ENCODE measurements at regions not wholly inside any gene's neighbourhood (a gene's known extent, or its start where the extent isn't known, plus 50 kb on each side); places are given as distances from the start of the nearest gene placed in this dataset.

DNA sequence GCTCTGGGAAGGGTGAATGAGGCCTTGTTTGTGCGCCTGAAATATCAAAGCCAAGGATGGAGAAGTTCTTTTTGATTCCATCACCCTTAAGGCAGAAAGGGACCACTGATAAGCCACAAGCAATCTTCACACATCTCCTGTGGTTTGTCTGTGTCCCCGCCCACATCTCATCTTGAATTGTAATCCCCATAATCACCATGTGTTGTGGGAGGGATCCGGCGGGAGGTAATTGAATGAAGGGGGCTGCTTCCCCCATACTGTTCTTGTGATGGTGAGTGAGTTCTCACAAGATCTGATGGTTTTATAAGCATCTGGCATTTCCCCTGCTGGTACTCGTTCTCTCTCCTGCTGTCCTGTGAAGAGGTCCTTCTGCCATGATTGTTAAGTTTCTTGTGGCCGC, 329.6 kb upstream of the RGMA start:
- DNase-seq = no peak

GRCh38 chr15:93417631-93418030, 328.6 kb upstream of the RGMA start:
- no peak for DNase-seq

DNA sequence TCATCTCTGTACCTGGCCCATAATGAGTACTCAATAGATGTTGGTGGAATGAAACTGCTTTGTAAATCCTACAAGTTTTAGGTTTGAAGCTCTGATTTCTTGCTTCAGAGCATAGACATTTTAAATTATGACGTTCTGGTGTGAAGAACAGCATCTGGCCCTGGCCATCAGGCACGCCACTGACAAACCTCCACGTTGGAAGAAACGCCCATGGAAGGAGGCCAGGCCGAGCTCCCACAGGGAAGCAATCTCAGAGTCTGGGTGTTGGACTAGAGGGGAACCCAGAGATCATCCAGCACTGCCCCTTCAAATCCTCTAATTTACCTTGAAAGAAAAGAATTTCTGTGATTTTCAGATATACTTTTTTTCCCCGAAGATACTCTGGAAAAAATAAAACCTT, 328.1 kb upstream of the RGMA start:
- DNase-seq = no peak

GRCh38 chr15:93415576-93415975, 326.6 kb upstream of the RGMA start:
- DNase-seq = no peak

DNA sequence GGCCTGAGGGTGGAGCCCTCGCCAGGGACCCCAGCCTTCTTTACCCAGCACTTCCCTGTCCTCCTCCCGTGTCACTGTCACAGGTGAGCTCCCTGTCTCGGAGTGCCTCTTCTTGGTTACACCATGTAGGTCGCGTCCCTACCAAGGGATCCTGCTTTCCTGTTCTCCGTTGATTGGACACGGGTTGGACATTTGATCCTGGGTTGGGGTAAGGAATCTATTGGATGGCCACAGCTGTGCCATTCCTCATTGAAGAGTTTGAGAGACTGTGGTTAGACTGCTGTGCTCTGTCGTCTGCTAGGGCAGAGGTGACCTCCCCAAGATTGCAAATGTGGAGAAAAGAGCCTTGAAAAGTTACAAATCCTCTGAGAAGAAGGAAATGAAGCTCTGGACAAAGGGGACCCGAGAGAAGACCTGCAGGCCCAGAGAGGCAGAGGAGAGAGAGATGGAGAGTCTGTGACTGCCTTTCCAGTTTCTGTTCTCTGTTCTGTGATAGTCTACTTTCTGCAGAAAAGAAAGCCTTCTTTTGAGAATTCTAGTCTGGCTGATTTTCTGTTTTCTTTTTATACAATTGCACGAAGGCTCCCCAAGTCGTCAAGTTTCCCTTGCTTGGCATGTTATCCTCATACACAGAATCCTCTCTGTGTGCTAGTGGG, 325.7 kb upstream of the RGMA start:
- DNase-seq = no peak

- no peak for DNase-seq
Measured at GRCh38 chr15:93413745-93414144, 324.7 kb upstream of the RGMA start.

GRCh38 chr15:93399121-93399520, 310.1 kb upstream of the RGMA start:
- DNase-seq = no peak

GRCh38 chr15:93389211-93389610, 300.2 kb upstream of the RGMA start:
- DNase-seq = no peak

- no peak for DNase-seq
Measured at GRCh38 chr15:93384886-93385285, 295.9 kb upstream of the RGMA start.

DNA sequence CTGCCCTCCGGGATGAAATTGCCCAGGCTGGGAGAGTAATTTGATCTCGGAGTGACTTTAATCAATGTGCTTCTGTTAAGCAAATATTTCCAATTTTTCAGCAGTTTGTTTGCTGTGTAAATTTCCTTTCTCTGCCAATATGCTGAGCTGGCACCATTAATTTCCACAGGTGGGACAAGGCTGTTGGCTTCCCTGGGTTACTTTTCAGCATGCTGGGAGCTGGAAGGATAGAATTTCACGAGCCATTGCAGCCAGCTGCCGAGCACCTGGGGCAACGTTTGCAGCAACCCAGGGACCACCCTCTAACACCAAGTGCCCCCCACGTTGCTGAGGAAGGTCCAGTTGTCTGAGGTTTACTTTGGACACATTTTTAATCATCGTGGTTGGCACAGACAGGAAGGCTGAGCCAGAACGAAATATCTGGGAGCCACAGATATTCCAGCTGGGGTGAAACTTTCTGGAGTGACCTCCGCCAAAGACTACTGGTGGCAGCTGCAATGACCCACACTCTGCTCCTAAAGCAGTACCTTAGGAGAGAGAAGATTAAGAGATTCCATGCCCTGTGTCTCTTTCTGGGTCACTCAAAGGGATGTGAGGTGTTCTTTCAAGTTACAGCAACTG, 293.3 kb upstream of the RGMA start:
- no peak for DNase-seq

DNA sequence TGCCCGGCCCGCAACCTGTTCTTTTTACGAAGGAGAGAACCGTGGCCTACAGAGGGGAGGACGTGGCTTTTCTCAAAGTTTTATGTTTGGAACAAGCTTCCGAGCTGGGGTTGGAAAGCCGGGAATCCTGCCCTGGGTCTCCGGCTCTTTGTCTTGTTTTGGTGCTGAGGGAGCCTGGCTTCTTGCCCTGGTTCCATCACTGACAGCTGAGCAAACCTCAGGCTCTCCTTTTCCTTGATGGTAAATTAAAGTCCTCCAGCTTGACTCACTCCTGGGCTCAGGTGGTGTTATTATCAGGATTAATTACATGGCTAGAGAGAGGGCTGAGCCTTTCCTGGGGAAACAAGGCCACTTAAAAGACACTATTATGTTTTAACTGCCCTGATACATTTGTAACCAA, 289.5 kb upstream of the RGMA start:
- no peak for DNase-seq

DNA sequence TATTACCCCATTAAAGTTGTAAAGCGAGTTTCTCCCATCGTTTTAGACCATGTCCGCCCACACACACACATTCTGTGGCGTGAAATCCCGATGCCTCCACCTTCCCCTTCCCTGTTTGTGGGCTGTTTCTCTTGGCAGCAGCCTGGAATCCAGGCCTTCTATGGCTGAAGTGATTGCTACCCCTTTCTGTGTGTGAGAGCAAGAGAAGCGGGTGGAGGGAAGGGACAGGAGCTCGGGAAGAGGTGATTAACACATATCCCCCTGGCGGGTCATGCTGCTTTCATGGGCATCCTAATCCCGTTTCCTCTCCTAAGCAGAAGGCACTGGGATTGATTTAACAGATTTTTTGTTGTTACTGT, 283.8 kb upstream of the RGMA start:
- DNase-seq = no peak

DNA sequence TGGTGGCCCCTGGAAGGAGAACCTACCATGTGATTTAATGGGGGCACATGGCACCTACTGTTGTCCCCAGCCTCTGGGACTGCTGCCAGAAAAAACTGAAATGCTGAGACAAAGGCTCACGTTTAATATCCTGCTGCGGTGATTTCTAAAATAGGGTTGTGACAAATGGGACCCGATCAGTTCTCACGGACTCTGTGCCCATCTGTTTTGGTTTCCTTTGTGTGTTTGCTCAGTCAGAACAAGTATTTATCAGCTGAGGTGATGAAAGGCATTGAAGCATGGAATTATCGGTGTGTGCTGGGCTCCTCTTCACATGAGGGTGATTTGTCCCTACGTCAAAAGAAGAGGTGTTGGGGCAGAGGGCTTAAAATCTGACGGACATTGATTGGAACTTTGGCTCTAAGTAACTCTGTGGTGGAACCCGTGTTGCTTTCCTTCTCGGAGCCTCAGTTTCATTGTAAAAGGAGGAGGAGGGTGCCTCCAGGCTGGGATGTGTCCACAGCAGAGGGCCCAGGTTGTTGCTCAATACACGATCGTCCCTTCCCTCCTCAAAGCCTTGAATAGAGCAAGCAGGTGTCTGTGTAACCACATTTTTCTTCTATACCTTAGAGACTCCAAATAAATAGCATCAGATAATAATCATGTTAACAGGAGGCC, 283.3 kb upstream of the RGMA start:
- no peak for DNase-seq

GRCh38 chr15:93366387-93367100, 277.5 kb upstream of the RGMA start:
- no peak for DNase-seq

DNA sequence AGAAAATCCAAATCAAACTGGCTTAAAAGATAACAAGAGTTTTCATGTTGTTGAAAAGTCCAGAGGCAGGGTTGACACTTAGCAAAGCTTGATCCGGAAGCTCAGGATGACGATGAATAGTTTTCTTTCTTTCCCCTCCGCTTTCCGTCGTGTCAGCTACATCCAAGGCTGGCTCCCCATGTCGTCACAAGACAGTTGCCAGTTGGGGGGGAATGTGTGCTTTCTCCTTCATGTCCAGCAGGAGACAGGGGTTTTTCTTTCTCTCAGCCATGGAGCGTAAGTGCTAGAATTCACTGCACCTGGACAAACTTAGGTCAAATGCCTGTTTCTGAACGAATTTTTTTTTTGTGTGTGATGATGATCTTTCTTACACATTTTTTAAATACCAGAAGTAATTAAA, 273.8 kb upstream of the RGMA start:
- no peak for DNase-seq

GRCh38 chr15:93362203-93362602, 273.2 kb upstream of the RGMA start:
- no peak for DNase-seq

DNA sequence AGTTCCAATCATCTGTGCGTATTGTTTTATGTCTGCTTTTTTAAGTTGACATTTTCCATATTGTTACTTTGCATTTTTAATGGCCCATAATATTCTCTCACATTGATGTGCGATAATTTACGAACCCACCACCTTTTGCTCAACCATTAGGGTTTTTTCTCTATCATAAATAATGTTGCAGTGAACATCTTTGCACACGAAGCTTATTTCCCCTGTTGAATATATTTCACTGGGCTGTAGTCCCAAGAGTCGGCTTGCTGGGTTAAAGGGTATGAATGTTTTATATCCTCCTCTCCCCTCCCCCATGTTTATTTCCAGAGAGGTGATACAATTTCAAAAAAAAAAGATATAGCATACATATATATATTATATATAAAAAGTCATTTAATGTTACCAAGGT, 272.7 kb upstream of the RGMA start:
- DNase-seq = no peak

GRCh38 chr15:93360976-93361375, 272.0 kb upstream of the RGMA start:
- no peak for DNase-seq

DNA sequence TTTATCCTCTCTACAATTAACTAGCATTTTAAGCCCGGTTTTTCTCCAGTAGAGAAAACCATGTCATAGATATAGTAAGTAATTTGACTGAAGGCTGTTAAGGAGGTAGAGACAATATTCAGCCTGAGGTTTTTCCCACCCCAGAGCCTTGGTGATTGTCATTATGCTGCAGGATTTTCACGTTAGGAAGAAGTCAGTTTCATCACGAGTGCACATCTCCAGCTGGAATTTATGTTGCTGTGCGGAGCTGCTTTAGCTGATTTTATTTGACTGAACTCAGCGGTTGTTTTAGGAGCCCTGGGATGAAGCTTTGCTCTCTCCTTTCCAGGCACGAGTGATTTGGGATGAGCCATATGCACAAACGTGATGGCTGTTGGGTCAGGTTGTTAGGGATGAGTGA, 271.3 kb upstream of the RGMA start:
- DNase-seq = no peak

DNA sequence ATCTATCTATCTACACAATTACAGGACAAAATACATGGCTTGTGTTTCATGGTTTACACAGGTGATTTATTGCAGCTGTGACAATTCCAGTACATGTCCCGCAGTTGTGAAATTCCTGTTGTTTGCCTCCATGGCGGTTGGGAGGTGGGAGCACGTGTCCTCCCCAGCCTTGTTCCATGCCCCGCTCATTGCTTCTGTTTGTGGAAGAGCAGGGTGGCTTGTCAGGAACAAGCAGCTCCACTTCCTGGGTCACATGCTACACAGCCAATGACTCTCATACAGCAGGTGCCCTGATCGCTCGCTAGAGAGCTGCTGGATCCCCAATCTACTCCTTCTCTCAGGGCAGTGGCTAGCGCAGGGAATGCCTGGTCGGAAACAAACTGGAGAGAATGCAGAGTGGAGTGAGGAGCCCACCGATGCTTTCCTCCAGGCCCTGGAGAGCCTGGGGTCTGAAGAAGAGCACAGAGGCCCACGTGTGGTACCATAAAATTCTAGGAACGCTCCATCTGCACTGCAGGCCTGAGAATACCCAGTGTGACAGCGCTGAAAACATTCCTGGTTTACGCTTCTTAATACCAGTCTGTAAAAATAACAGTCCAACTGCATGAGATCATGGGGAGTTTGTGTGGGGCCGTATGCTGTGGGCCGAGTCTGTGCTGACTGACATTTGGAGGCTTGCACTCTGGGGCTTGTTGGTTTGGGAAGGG, 270.6 kb upstream of the RGMA start:
- DNase-seq = no peak

- DNase-seq = no peak
Measured at GRCh38 chr15:93359060-93359408, 270.0 kb upstream of the RGMA start.

DNA sequence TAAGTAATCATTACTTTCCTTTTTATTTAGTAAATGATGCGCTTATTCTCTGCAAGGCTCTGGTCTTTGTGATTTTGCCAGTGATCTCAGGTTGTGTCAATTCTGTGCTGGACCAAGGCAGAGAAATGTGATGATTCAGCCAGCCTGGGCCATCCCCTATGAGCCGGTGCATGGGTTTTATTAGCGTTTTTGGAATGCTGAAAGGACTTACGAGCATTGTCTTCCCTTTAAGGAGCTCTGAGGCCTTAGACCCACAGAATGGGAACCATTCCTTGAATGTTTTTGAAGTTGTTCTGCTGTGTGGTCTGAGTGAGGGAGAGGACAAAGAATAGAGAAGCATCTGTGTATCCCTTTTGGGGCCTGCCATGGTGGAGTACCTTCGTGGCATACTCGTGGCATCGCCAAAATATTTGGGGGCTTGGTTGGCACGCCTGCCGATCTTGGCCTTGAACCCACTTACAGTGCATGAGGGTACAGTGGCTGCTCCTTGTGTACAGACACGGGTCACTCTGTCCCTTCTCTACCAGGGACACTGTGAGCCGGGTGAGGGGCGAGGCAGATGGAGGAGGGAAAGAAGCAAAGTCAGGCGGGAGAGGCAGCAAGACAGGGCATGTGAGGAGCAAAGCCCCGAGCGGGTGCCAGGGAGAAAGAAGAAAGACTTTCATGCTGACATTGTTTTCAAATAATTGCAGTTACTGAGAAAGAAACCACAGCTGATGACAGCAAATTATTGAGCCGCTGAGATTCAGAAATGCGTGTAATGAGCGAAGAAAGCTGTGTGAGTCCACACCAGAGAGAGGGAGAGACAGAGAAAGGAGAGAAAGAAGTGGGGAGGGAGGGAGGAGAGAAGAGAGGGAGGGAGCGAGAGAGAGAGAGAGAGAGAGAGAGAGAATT, 269.4 kb upstream of the RGMA start:
- DNase-seq = no peak

Data from right kidney (tissue), 1 donor.